ENCODE measurements at regions not wholly inside any gene's neighbourhood (a gene's known extent, or its start where the extent isn't known, plus 50 kb on each side); places are given as distances from the start of the nearest gene placed in this dataset.

GRCh38 chr5:33364406-33364805 is 76.4 kb upstream of the TARS1 start:
- H3K27me3 ChIP-seq (ENCODE audit: insufficient read depth, low read depth), result no peaks in the 10 kb centered on the region
- H3K27ac ChIP-seq, result no peak overlapping the region
- no peak overlapping the region for H3K4me2 ChIP-seq
- no peak overlapping the region for H2AFZ ChIP-seq (ENCODE audit: low read depth)
- H3K4me3 ChIP-seq (IDR thresholded peaks at IDR 0.05; ENCODE audit: insufficient read depth, low read depth, low read length), result no peak overlapping the region
- H3K79me2 ChIP-seq (ENCODE audit: insufficient read depth, low read depth), result no peaks in the 10 kb centered on the region
- H3K4me1 ChIP-seq (ENCODE audit: low read depth, poor library complexity, severe bottlenecking), result no peaks in the 10 kb centered on the region
- H3K9ac ChIP-seq, result no peak overlapping the region
- no peak for TF ChIP-seq CTCF (conservative IDR thresholded peaks at IDR 0.05; ENCODE audit: low read depth, low read length)
- H3K36me3 ChIP-seq (ENCODE audit: insufficient read depth), result no peaks in the 10 kb centered on the region
- H4K20me1 ChIP-seq (ENCODE audit: insufficient read depth), result no peaks in the 10 kb centered on the region

GRCh38 chr5:33367416-33367815 is 73.3 kb upstream of the TARS1 start:
- Histone ChIP-seq H2AFZ (ENCODE audit: low read depth) (no peak overlapping the region), H3K36me3 (ENCODE audit: insufficient read depth) (no peaks in the 10 kb centered on the region), H3K4me2 (no peak overlapping the region), H3K27me3 (ENCODE audit: insufficient read depth, low read depth) (no peaks in the 10 kb centered on the region), H3K4me3 (IDR thresholded peaks at IDR 0.05; ENCODE audit: insufficient read depth, low read depth, low read length) (no peak overlapping the region), H4K20me1 (ENCODE audit: insufficient read depth) (no peaks in the 10 kb centered on the region), H3K79me2 (ENCODE audit: insufficient read depth, low read depth) (no peaks in the 10 kb centered on the region), H3K4me1 (ENCODE audit: low read depth, poor library complexity, severe bottlenecking) (no peaks in the 10 kb centered on the region), H3K27ac (no peak overlapping the region), H3K9ac (no peak overlapping the region)
- no peak for TF ChIP-seq CTCF (conservative IDR thresholded peaks at IDR 0.05; ENCODE audit: low read depth, low read length)

GRCh38 chr5:33369485-33370465 is 71.0 kb upstream of the TARS1 start:
- Histone ChIP-seq H3K27ac (no peak overlapping the region), H4K20me1 (ENCODE audit: insufficient read depth) (no peaks in the 10 kb centered on the region), H3K4me2 (no peak overlapping the region), H2AFZ (ENCODE audit: low read depth) (no peak overlapping the region), H3K79me2 (ENCODE audit: insufficient read depth, low read depth) (no peaks in the 10 kb centered on the region), H3K4me3 (IDR thresholded peaks at IDR 0.05; ENCODE audit: insufficient read depth, low read depth, low read length) (no peak overlapping the region), H3K36me3 (ENCODE audit: insufficient read depth) (no peaks in the 10 kb centered on the region), H3K4me1 (ENCODE audit: low read depth, poor library complexity, severe bottlenecking) (no peaks in the 10 kb centered on the region), H3K27me3 (ENCODE audit: insufficient read depth, low read depth) (no peaks in the 10 kb centered on the region), H3K9ac (no peak overlapping the region)
- no peak for TF ChIP-seq CTCF (conservative IDR thresholded peaks at IDR 0.05; ENCODE audit: low read depth, low read length)

GRCh38 chr5:33370466-33370859 is 70.3 kb upstream of the TARS1 start:
- H3K27ac ChIP-seq, result no peak overlapping the region
- no peak overlapping the region for H3K4me2 ChIP-seq
- H3K4me1 ChIP-seq (ENCODE audit: low read depth, poor library complexity, severe bottlenecking), result no peaks in the 10 kb centered on the region
- H3K27me3 ChIP-seq (ENCODE audit: insufficient read depth, low read depth), result no peaks in the 10 kb centered on the region
- no peaks in the 10 kb centered on the region for H3K79me2 ChIP-seq (ENCODE audit: insufficient read depth, low read depth)
- no peak for TF ChIP-seq CTCF (conservative IDR thresholded peaks at IDR 0.05; ENCODE audit: low read depth, low read length)
- H3K36me3 ChIP-seq (ENCODE audit: insufficient read depth), result no peaks in the 10 kb centered on the region
- no peak overlapping the region for H3K9ac ChIP-seq
- no peaks in the 10 kb centered on the region for H4K20me1 ChIP-seq (ENCODE audit: insufficient read depth)
- H2AFZ ChIP-seq (ENCODE audit: low read depth), result no peak overlapping the region
- H3K4me3 ChIP-seq (IDR thresholded peaks at IDR 0.05; ENCODE audit: insufficient read depth, low read depth, low read length), result no peak overlapping the region

Data from KMS-11 (cell line).